Activated naive CD8-positive, alpha-beta T cell treated with anti-CD3 and anti-CD28 coated beads for 36 hours (primary cell): ENCODE measurements at regions not wholly inside any gene's neighbourhood (a gene's known extent, or its start where the extent isn't known, plus 50 kb on each side); places are given as distances from the start of the nearest gene placed in this dataset.

Experiments used
- DNase-seq: peaks from one replicate; pipeline ENCODE4 v3.0.0; 2021
- H3K27ac Mint-ChIP-seq: one replicate; pipeline ENCODE4 v1.8.0; 2022; ENCODE audit warnings: mild to moderate bottlenecking, moderate library complexity, mixed read lengths
- H3K27me3 Mint-ChIP-seq: one replicate; pipeline ENCODE4 v1.8.0; 2022; ENCODE audit warnings: mild to moderate bottlenecking, mixed read lengths
- H3K36me3 Mint-ChIP-seq: one replicate; pipeline ENCODE4 v1.8.0; 2021; ENCODE audit warnings: mild to moderate bottlenecking, mixed read lengths
- H3K4me1 Mint-ChIP-seq: one replicate; pipeline ENCODE4 v1.8.0; 2021; ENCODE audit warnings: mixed read lengths
- H3K4me3 Mint-ChIP-seq: one replicate; pipeline ENCODE4 v1.8.0; 2022; ENCODE audit warnings: mild to moderate bottlenecking, moderate library complexity, mixed read lengths
- H3K9me3 Mint-ChIP-seq: one replicate; pipeline ENCODE4 v1.8.0; 2022; ENCODE audit warnings: mixed read lengths

DNA sequence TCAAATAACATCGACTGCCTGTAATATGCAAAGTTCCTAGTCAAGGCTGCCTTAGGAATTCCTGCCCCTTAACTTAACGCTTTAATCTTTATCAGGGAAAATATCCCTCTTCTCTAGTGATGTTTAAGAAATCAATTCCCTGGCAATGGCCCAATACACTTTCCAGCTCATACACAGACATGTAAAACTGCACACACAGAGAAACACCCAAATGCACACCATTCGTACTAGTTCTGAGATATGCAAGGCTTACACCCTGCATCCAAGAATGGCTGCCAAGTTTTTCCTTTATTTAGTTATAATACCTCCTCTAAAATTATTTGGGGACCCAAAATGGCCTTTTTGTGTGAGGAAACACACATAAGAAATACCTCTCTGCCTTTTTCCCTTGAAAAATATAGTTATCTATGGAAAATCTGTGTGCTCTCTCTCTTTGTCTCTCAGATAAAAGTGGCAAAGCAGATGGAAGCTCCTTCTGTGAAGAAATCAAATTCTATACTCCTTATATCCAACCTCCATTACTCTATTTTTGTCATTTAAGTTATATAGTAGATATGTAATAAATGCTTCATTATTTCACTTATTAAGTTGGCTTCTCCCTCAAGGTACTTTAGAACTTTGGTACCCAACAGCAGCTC is 120.0 kb upstream of the MDM1 start:
- Mint-ChIP-seq H3K9me3 (peaks cover 10% of the 10 kb centered on the region), H3K4me3 (peak overlapping the region; percentile 33), H3K4me1 (peaks cover 76% of the 10 kb centered on the region), H3K27me3 (no peaks in the 10 kb centered on the region), H3K27ac (peak overlapping the region; percentile 98), H3K36me3 (peaks cover 6% of the 10 kb centered on the region)
- no peak for DNase-seq

DNA sequence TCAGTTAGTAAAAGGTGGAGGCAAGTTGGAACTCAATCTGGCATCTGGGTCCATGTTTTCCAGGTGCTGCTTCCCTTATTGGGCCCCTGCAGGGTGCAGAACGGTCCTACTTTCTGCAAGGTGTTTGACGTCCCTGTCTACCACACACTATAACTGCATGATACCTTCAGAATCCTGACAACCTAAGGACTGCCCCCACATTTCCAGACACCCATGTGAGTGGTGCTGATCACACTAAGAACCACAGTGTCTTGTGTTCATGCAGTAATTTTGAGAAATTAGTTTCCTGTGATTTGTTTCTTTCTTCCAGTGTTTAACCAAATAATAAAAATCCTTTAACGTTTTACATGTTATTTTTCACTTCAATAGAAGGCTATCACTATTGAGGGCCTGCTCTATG is 121.1 kb upstream of the MDM1 start:
- Mint-ChIP-seq H3K9me3 (peaks cover 17% of the 10 kb centered on the region), H3K4me3 (no peak overlapping the region), H3K27me3 (no peaks in the 10 kb centered on the region), H3K27ac (no peak overlapping the region), H3K4me1 (peaks cover 70% of the 10 kb centered on the region), H3K36me3 (peaks cover 10% of the 10 kb centered on the region)
- DNase-seq = no peak

DNA sequence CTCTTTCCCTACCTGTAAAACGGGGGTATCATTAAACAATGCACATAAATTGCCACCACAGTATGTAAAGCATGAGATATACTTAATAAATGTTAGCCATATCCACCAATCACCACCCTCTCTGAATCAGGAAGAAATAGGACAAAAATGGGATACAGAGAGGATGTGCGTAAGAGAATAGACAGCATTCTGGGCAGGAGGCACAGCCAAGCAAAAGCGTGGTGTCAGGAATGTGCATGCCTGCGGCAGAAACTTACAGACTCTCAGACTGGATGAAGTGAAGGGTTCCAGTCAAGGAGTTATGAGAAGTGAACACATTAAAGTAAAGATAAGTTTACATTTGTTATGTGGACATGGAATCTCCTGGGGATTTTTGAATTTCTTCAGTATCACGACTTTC is 121.7 kb upstream of the MDM1 start:
- no peak for DNase-seq
- Mint-ChIP-seq H3K4me3 (no peak overlapping the region), H3K9me3 (peaks cover 17% of the 10 kb centered on the region), H3K36me3 (peaks cover 12% of the 10 kb centered on the region), H3K27ac (no peak overlapping the region), H3K4me1 (peaks cover 67% of the 10 kb centered on the region), H3K27me3 (no peaks in the 10 kb centered on the region)

DNA sequence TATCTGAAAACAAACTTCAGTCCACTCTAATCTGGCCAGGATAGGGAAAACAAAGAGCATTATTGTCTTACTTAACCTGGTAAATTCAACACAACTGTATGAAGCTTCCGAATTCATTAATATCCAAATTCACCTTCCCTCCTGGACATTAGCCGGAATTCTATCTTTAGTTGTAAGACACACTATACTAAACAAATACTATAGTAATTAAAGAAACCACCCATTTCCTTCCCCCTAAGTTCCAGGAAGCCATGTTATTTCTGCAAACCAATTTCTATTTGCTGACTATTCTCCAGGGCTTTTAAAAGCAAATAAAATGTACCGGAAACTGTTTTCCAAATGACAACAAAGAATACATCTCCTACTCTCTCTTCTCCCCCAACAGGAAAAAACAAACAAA is 122.7 kb upstream of the MDM1 start:
- Mint-ChIP-seq H3K4me3 (no peak overlapping the region), H3K4me1 (peaks cover 60% of the 10 kb centered on the region), H3K36me3 (peaks cover 12% of the 10 kb centered on the region), H3K9me3 (peaks cover 17% of the 10 kb centered on the region), H3K27me3 (no peaks in the 10 kb centered on the region), H3K27ac (peak overlapping the region; percentile 82)
- DNase-seq = no peak

DNA sequence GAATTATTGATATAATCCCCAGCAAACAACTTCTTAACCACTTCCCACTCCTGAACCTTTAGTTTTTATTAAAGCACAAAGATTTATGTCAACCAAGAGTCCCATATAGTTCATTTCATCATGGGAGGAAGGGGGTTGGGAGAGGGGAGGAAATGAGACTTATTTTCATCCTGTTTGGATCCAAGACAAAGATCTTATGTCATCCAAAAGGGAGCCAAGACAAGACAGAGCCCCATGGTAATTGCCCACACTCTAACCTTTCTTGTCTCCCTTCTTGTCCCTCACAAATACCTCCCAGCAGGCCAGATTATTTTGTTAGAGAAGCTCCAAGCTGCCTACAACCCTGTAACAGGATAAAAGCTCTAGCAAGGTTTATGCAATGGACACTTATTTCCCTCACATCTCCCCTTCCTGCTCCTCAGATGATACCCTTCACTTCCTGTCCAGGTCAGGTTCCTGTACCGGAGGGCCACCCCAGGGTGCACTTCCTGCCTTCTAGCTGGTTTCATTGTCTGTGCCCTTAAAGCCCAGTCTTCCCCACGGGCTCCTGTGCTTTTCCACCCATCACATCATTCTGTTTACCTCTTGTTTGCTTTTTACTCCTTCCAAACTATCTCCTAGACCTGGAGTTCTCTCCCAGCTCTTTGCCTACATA is 123.7 kb upstream of the MDM1 start:
- peak overlapping the region; percentile 82 for H3K27ac Mint-ChIP-seq
- peak; percentile 27 for DNase-seq
- no peaks in the 10 kb centered on the region for H3K27me3 Mint-ChIP-seq
- peak overlapping the region; percentile 5 for H3K4me3 Mint-ChIP-seq
- H3K9me3 Mint-ChIP-seq = peaks cover 17% of the 10 kb centered on the region
- peaks cover 12% of the 10 kb centered on the region for H3K36me3 Mint-ChIP-seq
- peaks cover 53% of the 10 kb centered on the region for H3K4me1 Mint-ChIP-seq

DNA sequence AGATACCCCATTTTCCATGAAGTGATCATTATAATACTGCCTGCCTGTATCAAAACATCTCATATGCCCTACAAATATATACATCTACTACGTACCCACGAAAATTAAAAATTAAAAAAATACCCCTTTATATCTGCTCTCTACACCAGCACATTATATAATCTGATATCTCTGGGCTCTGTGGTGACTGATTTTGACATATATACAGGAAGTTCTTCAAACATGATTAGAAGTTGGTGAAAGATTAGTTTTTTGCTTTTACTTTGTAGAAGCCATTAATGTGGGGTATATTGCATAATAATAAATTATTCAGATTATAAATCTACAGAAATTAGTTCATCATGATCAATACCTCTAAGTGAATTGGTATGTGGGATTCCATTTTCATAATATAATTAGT is 126.7 kb upstream of the MDM1 start:
- no peak for DNase-seq
- Mint-ChIP-seq H3K4me1 (peaks cover 31% of the 10 kb centered on the region), H3K9me3 (peaks cover 17% of the 10 kb centered on the region), H3K36me3 (peaks cover 12% of the 10 kb centered on the region), H3K27me3 (no peaks in the 10 kb centered on the region), H3K4me3 (no peak overlapping the region), H3K27ac (no peak overlapping the region)

DNA sequence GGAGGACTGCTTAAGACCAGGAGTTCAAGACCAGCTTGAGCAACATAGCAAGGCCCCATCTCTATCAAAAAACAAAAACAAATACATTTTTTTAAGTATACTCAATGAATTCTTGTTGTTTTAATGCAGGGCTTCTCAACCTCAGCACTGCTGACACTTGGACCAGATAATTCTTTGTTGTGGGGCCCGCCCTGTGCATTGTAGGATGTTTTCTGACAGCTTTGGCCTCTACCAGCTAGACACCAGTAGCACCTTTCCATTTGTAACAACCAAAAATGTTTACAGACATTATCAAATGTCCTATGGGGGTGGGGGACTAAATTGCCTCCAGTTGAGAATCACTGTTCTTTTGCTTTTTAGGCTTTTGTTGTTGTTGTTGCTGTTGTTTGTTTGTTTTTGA is 128.1 kb upstream of the MDM1 start:
- H3K27ac Mint-ChIP-seq = no peak overlapping the region
- no peaks in the 10 kb centered on the region for H3K27me3 Mint-ChIP-seq
- peaks cover 19% of the 10 kb centered on the region for H3K4me1 Mint-ChIP-seq
- no peak overlapping the region for H3K4me3 Mint-ChIP-seq
- H3K36me3 Mint-ChIP-seq = peaks cover 13% of the 10 kb centered on the region
- peaks cover 17% of the 10 kb centered on the region for H3K9me3 Mint-ChIP-seq
- no peak for DNase-seq

DNA sequence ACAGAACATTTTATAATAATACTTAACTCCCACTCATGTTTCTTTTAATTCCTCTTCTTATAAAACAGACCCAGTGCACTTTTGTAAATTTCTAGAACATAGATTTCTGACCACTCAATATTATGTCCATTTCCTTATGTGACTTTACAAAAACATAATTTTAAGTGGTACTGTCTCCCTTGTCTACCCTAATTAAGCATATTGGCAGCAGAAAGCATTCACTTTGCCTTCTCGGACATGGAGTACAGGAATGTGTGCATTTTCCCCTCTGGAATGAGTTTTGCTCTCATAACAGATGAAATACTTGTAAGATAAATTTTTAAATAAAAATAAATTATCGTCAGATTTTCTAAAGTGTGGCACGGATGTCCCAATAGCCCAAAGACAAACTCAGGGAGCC is 129.5 kb upstream of the MDM1 start:
- no peak overlapping the region for H3K4me3 Mint-ChIP-seq

DNA sequence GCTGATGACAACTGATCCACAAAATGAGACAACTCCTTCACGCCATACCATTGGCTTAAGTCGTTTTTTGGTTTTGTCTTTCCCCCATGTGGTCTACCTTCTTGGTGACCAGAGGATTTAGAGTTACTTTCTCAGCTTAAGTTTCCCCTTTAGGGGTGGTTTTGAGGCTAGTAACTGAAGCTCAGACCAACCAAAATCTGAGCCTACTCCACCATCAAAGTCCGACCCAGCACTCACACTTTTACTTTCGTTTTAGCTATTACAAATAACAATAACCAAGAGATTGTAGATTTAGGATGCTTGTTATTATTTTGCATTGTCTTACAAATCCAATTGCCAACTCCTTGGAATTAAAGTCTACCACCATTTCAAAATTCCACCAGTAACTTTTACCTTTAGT is 130.6 kb upstream of the MDM1 start:
- H3K27ac Mint-ChIP-seq = peak overlapping the region; percentile 65
- H3K4me1 Mint-ChIP-seq = peaks cover 8% of the 10 kb centered on the region
- H3K36me3 Mint-ChIP-seq = peaks cover 4% of the 10 kb centered on the region
- H3K9me3 Mint-ChIP-seq = peaks cover 2% of the 10 kb centered on the region
- no peak for DNase-seq
- no peaks in the 10 kb centered on the region for H3K27me3 Mint-ChIP-seq
- peak overlapping the region; percentile 54 for H3K4me3 Mint-ChIP-seq

More for the DNA sequence above, 129.5 kb upstream of the MDM1 start:
- Mint-ChIP-seq H3K36me3 (peaks cover 7% of the 10 kb centered on the region), H3K4me1 (peaks cover 8% of the 10 kb centered on the region), H3K27ac (no peak overlapping the region), H3K9me3 (peaks cover 8% of the 10 kb centered on the region), H3K27me3 (no peaks in the 10 kb centered on the region)
- no peak for DNase-seq

DNA sequence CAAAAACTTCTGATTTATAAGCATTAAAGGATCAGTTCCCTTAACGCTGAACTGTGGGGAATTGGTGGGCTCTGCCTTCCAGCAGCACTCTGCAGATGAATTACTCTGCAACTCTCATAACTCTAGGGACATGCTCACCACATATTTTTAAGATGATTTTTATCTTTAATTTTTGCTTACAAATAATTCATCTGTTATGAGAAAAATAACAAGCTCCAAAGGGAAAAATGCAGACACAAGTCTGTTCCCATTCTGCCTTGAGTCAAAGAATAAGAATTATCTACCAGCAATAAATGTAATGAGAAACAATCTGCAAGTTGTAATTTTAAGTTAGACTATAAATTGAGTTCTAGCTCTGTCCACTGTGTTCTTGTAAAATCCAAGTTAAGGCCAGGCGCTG is 133.1 kb upstream of the MDM1 start:
- no peak for DNase-seq
- no peaks in the 10 kb centered on the region for H3K9me3 Mint-ChIP-seq

DNA sequence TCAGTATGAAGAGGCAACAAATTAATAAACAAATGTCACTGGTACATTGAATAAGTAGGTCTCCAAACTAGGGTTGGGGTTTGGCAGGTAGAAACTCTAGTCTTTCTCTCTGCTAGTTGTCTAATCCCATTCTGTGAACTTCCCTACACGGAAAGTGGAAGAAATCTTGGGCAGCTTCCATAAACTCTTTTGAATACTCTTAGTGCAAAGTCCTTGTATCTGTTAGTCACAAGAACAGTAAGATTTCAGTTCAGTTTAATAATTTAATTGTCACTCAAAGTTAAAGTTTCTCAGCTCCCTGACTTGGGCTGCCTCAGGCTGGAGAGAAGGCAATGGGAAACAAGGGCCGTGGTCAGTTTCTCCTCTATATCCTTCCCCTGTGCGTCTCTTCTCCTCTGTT is 135.4 kb upstream of the MDM1 start:
- no peak for DNase-seq
- Mint-ChIP-seq H3K36me3 (peaks cover 2% of the 10 kb centered on the region), H3K4me1 (peaks cover 1% of the 10 kb centered on the region)

More for the DNA sequence above, 133.1 kb upstream of the MDM1 start:
- H3K4me1 Mint-ChIP-seq = peaks cover 6% of the 10 kb centered on the region
- H3K27me3 Mint-ChIP-seq = no peaks in the 10 kb centered on the region
- peaks cover 2% of the 10 kb centered on the region for H3K36me3 Mint-ChIP-seq
- H3K27ac Mint-ChIP-seq = no peak overlapping the region
- no peak overlapping the region for H3K4me3 Mint-ChIP-seq

DNA sequence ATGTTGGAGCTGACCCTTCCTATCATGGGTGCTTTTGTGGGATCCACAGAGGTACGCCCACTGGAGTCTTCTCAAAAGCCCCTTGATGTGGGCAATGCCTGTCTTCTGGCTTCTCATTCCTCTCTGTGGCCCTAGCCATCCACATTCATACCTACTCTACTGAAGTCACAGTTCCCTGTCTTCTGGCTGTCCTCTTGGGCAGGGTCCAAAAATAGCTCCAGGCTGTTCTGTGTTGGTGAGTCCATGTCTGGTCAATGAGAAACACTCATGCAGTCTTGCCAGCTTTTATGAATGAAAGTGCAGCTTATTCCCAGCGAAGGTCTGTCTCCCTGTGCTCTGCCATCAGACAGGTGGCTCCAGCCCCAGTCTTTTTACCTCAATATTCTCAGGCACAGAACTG is 135.9 kb upstream of the MDM1 start:
- H3K27me3 Mint-ChIP-seq = no peaks in the 10 kb centered on the region
- peaks cover 2% of the 10 kb centered on the region for H3K36me3 Mint-ChIP-seq
- DNase-seq = no peak
- H3K27ac Mint-ChIP-seq = no peak overlapping the region
- no peak overlapping the region for H3K4me3 Mint-ChIP-seq
- no peaks in the 10 kb centered on the region for H3K9me3 Mint-ChIP-seq
- H3K4me1 Mint-ChIP-seq = no peaks in the 10 kb centered on the region

More for the DNA sequence above, 135.4 kb upstream of the MDM1 start:
- no peak overlapping the region for H3K4me3 Mint-ChIP-seq
- H3K9me3 Mint-ChIP-seq = no peaks in the 10 kb centered on the region
- no peak overlapping the region for H3K27ac Mint-ChIP-seq
- no peaks in the 10 kb centered on the region for H3K27me3 Mint-ChIP-seq

DNA sequence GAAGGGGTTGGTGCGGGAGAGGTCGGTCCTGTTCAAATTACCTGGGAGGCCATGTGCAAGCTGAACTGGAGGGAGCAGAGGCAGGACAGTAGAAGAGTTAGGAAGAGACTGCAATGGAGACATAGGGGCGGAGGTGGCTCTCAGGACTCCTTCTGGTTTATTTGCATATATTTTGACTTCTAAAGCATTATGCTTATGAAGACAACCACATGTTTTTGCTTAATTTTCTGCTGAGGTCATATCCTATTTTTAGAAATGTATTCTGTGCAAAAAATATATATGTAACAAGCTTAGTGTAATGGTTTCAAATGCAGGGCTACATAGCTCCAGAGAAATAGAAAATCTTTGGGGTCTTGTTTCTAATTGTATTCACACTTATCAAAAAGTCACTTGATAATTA is 137.0 kb upstream of the MDM1 start:
- no peaks in the 10 kb centered on the region for H3K9me3 Mint-ChIP-seq
- H3K4me3 Mint-ChIP-seq = no peak overlapping the region
- no peaks in the 10 kb centered on the region for H3K27me3 Mint-ChIP-seq
- H3K4me1 Mint-ChIP-seq = no peaks in the 10 kb centered on the region
- peaks cover 2% of the 10 kb centered on the region for H3K36me3 Mint-ChIP-seq
- no peak for DNase-seq
- no peak overlapping the region for H3K27ac Mint-ChIP-seq

DNA sequence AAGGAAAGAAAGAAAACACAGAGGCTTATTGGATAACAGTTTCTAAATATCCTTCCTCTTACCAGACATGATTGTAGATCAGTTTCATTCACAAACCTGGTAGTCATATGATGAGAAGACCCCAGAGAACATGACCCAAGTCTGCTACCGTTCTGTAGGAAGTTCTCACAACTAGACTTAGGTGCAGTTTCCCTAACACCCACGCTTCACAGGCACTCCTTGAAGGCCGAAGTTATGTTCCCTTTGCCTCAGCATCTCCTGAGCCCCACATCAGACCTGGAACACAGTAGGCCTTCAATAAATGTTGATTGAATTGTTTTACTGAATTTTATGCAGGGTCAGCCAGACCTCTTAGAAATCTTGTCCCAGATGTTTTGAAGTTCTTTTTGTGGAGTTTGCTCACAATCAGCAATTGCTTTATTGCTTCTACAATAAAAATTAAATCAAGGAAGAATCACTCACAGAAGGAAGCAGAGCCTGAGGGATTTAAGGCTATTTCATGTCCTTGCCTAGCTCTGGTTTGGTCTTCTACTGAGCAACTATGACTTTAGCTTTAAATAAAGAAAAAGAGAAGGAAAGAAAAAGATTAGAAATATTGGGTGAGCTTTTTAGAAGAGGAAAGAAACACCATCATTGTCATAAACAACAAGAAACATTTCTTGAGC is 138.6 kb upstream of the MDM1 start:
- Mint-ChIP-seq H3K36me3 (no peaks in the 10 kb centered on the region), H3K9me3 (no peaks in the 10 kb centered on the region), H3K27ac (no peak overlapping the region), H3K4me1 (no peaks in the 10 kb centered on the region), H3K4me3 (no peak overlapping the region), H3K27me3 (no peaks in the 10 kb centered on the region)
- DNase-seq = no peak

DNA sequence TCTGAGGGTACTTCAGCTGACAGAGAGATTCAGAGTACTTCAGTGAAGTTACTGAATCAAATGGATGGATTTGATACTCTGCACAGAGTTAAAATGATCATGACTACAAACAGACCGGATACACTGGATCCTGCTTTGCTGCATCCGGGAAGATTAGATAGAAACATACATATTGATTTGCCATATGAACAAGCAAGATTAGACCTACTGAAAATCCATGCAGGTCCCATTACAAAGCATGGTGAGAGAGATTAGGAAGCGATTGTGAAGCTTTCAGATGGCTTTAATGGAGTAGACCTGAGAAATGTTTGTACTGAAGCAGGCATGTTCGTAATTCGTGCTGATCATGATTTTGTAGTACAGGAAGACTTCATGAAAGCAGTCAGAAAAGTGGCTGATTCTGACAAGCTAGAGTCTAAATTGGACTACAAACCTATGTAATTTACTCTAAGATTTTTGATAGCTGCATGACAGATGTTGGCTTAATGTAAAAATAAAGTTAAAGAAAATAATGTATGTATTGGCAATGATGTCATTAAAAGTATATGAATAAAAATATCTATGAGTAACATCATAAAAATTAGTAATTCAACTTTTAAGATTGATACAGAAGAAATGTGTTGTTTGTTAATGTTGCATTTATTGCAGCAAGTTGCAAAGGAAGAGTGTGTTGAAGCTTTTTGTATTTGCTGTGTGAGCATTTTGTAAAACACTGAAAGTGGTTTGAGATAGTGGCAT is 136.1 kb upstream of the RAP1B start:
- no peaks in the 10 kb centered on the region for H3K36me3 Mint-ChIP-seq
- no peaks in the 10 kb centered on the region for H3K9me3 Mint-ChIP-seq
- H3K27me3 Mint-ChIP-seq = no peaks in the 10 kb centered on the region
- no peak overlapping the region for H3K4me3 Mint-ChIP-seq
- no peak overlapping the region for H3K27ac Mint-ChIP-seq
- H3K4me1 Mint-ChIP-seq = peaks cover 4% of the 10 kb centered on the region
- no peak for DNase-seq
